PC-9 (cell line): ENCODE measurements at regions not wholly inside any gene's neighbourhood (a gene's known extent, or its start where the extent isn't known, plus 50 kb on each side); places are given as distances from the start of the nearest gene placed in this dataset.

Source experiments
- EZH2 ChIP-seq: fragments of 200-600 bp; sonication (generic); IDR thresholded peaks from 2 replicates; pipeline ENCODE4 v1.8.0; 2017; ENCODE audit warnings: antibody characterized with exemption, low read depth
- TF ChIP-seq, protein P1 (sequence below): fragments of 200-600 bp; sonication (generic); conservative IDR thresholded peaks from 2 replicates; pipeline ENCODE4 v1.6.1; 2017; ENCODE audit warnings: mixed run types, antibody characterized with exemption, mild to moderate bottlenecking, moderate library complexity

DNA sequence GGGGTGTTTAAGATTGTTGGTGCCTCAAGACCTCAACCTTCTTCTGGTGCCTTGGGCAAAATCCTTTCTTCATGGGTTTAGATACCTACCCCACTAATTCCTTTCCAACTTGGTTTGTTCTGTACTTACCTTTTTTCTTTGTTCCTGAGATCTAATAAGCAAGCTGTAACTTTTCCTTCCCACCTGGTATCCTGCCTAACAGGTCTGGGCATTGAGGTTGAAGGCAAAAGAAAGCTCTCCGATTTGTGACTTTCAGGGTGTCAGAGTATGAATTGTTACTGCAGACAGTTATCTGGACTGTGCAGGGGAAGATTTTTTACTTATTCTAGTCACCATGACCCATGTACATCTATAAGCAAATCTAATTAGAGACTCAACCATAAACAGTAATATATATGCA lies 162.6 kb upstream of the DMRT1 start:
- TF ChIP-seq EZH2: no peak
- TF ChIP-seq, protein P1, sequence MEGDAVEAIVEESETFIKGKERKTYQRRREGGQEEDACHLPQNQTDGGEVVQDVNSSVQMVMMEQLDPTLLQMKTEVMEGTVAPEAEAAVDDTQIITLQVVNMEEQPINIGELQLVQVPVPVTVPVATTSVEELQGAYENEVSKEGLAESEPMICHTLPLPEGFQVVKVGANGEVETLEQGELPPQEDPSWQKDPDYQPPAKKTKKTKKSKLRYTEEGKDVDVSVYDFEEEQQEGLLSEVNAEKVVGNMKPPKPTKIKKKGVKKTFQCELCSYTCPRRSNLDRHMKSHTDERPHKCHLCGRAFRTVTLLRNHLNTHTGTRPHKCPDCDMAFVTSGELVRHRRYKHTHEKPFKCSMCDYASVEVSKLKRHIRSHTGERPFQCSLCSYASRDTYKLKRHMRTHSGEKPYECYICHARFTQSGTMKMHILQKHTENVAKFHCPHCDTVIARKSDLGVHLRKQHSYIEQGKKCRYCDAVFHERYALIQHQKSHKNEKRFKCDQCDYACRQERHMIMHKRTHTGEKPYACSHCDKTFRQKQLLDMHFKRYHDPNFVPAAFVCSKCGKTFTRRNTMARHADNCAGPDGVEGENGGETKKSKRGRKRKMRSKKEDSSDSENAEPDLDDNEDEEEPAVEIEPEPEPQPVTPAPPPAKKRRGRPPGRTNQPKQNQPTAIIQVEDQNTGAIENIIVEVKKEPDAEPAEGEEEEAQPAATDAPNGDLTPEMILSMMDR: no peak
